OCI-LY3 (cell line): ENCODE measurements at regions not wholly inside any gene's neighbourhood (a gene's known extent, or its start where the extent isn't known, plus 50 kb on each side); places are given as distances from the start of the nearest gene placed in this dataset.

Source experiments
- H2AFZ ChIP-seq: fragments of 200-600, 300-600 bp; shearing (Covaris generic); 2 replicates; pipeline ENCODE4 v1.6.0; 2014; ENCODE audit warnings: antibody characterized with exemption, low read depth, low read length
- H3K27ac ChIP-seq: fragments of 200-600, 300-600 bp; sonication (generic); 2 replicates; pipeline ENCODE4 v1.5.1; 2014; ENCODE audit warnings: mild to moderate bottlenecking, low read length, moderate library complexity, mixed read lengths
- H3K27me3 ChIP-seq: fragments of 200-600, 300-600 bp; sonication (generic); 2 replicates; pipeline ENCODE4 v1.6.1; 2014; ENCODE audit warnings: low read depth, low read length, mixed read lengths
- H3K36me3 ChIP-seq: fragments of 200-600, 300-600 bp; sonication (generic); replicated peaks from 2 replicates; pipeline ENCODE3; 2014; ENCODE audit warnings: low read depth, low read length, mixed read lengths
- H3K4me1 ChIP-seq: fragments of 300-600, 200-600 bp; sonication (generic); 2 replicates; pipeline ENCODE4 v1.6.1; 2014; ENCODE audit warnings: low read length, mixed read lengths
- H3K4me2 ChIP-seq: fragments of 200-600, 300-600 bp; sonication (generic); 2 replicates; pipeline ENCODE4 v1.6.1; 2014; ENCODE audit warnings: low read length, mixed read lengths
- H3K4me3 ChIP-seq: fragments of 300-600, 200-600 bp; sonication (generic); 2 replicates; pipeline ENCODE4 v1.5.1; 2014; ENCODE audit warnings: antibody characterized with exemption, mild to moderate bottlenecking, low read length, moderate library complexity
- H3K79me2 ChIP-seq: fragments of 300-600, 200-600 bp; shearing (Covaris generic); 2 replicates; pipeline ENCODE4 v1.6.1; 2014; ENCODE audit warnings: mild to moderate bottlenecking, low read length, mixed read lengths
- H3K9ac ChIP-seq: fragments of 300-600, 200-600 bp; shearing (Covaris generic); 2 replicates; pipeline ENCODE4 v1.6.0; 2014; ENCODE audit warnings: mild to moderate bottlenecking, low read length, moderate library complexity
- H3K9me3 ChIP-seq: fragments of 200-600, 300-600 bp; shearing (Covaris generic); 2 replicates; pipeline ENCODE4 v1.6.1; 2014; ENCODE audit warnings: low read length, mixed read lengths; ENCODE audit not compliant: insufficient read depth
- H4K20me1 ChIP-seq: fragments of 200-600, 300-600 bp; sonication (generic); 2 replicates; pipeline ENCODE4 v1.6.1; 2016; ENCODE audit warnings: low read length, mixed read lengths; ENCODE audit not compliant: insufficient read depth
- EZH2phosphoT487 ChIP-seq: fragments of 200-600 bp; shearing (Covaris generic); IDR thresholded peaks from 2 replicates; pipeline ENCODE4 v1.6.1; 2018; ENCODE audit warnings: antibody characterized with exemption, mixed run types, low read depth
- TF ChIP-seq, protein P1 (sequence below): fragments of 200-600, 300-600 bp; sonication (generic); IDR thresholded peaks from 2 replicates; pipeline ENCODE4 v1.5.1; 2014; ENCODE audit warnings: antibody characterized with exemption, low read length, low read depth

DNA sequence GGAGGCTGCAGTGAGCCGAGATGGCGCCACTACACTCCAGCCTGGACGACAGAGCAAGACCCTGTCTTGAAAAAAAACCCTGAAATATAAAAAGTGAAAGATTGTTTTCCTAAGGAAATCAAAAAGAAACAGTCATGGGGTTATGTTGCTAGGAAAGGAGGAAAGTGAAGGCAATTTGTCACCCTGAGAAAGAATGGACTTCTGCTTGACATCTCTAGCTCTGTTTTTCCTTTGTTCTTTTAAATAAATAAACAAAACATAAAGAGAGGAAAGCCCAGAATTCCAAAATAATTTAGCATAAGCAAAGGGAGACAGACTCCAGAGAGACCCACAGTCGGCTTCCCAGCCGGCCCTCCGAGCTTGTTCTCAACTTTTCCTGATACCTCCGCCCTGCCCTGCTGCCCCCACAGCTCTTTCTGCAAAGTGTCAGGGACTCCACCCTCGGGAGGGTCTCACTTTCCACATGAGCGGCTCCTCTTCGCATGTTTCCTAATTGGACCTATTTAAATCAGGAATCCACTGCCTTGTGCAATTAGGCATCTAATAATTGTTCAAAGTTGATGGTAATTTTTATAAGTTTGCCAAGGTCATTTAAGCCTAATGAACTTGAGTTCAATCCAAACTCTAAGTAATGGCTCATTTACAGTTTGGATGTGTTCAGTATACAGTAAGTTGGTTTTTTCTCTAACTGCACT lies 49.8 kb upstream of the COPS8 start:
- H3K27ac ChIP-seq: no peak overlapping the region
- TF ChIP-seq, protein P1, sequence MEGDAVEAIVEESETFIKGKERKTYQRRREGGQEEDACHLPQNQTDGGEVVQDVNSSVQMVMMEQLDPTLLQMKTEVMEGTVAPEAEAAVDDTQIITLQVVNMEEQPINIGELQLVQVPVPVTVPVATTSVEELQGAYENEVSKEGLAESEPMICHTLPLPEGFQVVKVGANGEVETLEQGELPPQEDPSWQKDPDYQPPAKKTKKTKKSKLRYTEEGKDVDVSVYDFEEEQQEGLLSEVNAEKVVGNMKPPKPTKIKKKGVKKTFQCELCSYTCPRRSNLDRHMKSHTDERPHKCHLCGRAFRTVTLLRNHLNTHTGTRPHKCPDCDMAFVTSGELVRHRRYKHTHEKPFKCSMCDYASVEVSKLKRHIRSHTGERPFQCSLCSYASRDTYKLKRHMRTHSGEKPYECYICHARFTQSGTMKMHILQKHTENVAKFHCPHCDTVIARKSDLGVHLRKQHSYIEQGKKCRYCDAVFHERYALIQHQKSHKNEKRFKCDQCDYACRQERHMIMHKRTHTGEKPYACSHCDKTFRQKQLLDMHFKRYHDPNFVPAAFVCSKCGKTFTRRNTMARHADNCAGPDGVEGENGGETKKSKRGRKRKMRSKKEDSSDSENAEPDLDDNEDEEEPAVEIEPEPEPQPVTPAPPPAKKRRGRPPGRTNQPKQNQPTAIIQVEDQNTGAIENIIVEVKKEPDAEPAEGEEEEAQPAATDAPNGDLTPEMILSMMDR: no peak
- TF ChIP-seq EZH2phosphoT487: no peak

More for the DNA sequence above, 49.8 kb upstream of the COPS8 start:
- Histone ChIP-seq H3K4me1 (no peaks in the 10 kb centered on the region), H3K9ac (no peak overlapping the region), H2AFZ (no peak overlapping the region), H3K36me3 (no peaks in the 10 kb centered on the region), H3K4me3 (no peak overlapping the region), H3K4me2 (no peak overlapping the region), H3K27me3 (no peaks in the 10 kb centered on the region), H3K9me3 (no peaks in the 10 kb centered on the region), H4K20me1 (no peaks in the 10 kb centered on the region), H3K79me2 (no peaks in the 10 kb centered on the region)
